H9 (cell line): ENCODE measurements at regions not wholly inside any gene's neighbourhood (a gene's known extent, or its start where the extent isn't known, plus 50 kb on each side); places are given as distances from the start of the nearest gene placed in this dataset.

ENCODE experiments used
- DNase-seq: peaks from one replicate; pipeline ENCODE4 v3.0.0-alpha.2; 2017
- H2AFZ ChIP-seq: one replicate; pipeline ENCODE4 v1.6.1; 2013; ENCODE audit warnings: mild to moderate bottlenecking, low read length, control low read depth, moderate library complexity
- H2AK5ac ChIP-seq: 2 replicates; pipeline ENCODE4 v1.6.1; 2013; ENCODE audit warnings: low read length, control low read depth, mixed read lengths; ENCODE audit not compliant: insufficient read length
- H2BK120ac ChIP-seq: one replicate; pipeline ENCODE4 v1.6.1; 2013; ENCODE audit warnings: low read depth, mild to moderate bottlenecking, low read length, control low read depth, inconsistent platforms; ENCODE audit not compliant: poor library complexity, severe bottlenecking
- H2BK12ac ChIP-seq: 2 replicates; pipeline ENCODE4 v1.6.1; 2013; ENCODE audit warnings: low read length, control low read depth, mixed read lengths, low read depth; ENCODE audit not compliant: insufficient read length
- H2BK15ac ChIP-seq: 2 replicates; pipeline ENCODE4 v1.6.1; 2013; ENCODE audit warnings: low read depth, low read length, control low read depth
- H2BK20ac ChIP-seq: one replicate; pipeline ENCODE4 v1.6.1; 2013; ENCODE audit warnings: low read depth, mild to moderate bottlenecking, low read length, control low read depth, inconsistent platforms; ENCODE audit not compliant: poor library complexity, severe bottlenecking
- H2BK5ac ChIP-seq: 2 replicates; pipeline ENCODE4 v1.6.1; 2013; ENCODE audit warnings: low read length, control low read depth, mixed read lengths; ENCODE audit not compliant: insufficient read length
- H3K14ac ChIP-seq: 2 replicates; pipeline ENCODE4 v1.6.1; 2013; ENCODE audit warnings: low read length, control low read depth; ENCODE audit not compliant: insufficient read depth
- H3K18ac ChIP-seq: 2 replicates; pipeline ENCODE4 v1.6.1; 2013; ENCODE audit warnings: low read depth, mild to moderate bottlenecking, mixed read lengths, low read length, control low read depth; ENCODE audit not compliant: insufficient read length
- H3K23ac ChIP-seq: 2 replicates; pipeline ENCODE4 v1.6.1; 2013; ENCODE audit warnings: low read length, control low read depth, mixed read lengths, low read depth; ENCODE audit not compliant: insufficient read length
- H3K23me2 ChIP-seq: 2 replicates; pipeline ENCODE4 v1.6.1; 2013; ENCODE audit warnings: low read depth, mild to moderate bottlenecking, mixed read lengths, low read length, control low read depth; ENCODE audit not compliant: insufficient read length, poor library complexity, severe bottlenecking
- H3K27ac ChIP-seq: 2 replicates; pipeline ENCODE4 v1.5.1; 2013; ENCODE audit warnings: low read length, control low read depth, mixed read lengths, low read depth; ENCODE audit not compliant: insufficient read length
- H3K27me3 ChIP-seq: 2 replicates; pipeline ENCODE4 v1.6.1; 2013; ENCODE audit warnings: low read length, control low read depth, inconsistent platforms; ENCODE audit not compliant: insufficient read depth
- H3K4ac ChIP-seq: 2 replicates; pipeline ENCODE4 v1.6.1; 2013; ENCODE audit warnings: low read depth, mild to moderate bottlenecking, control low read depth, inconsistent platforms, low read length, moderate library complexity
- H3K4me1 ChIP-seq: 2 replicates; pipeline ENCODE4 v1.6.1; 2013; ENCODE audit warnings: low read length, control low read depth, inconsistent platforms; ENCODE audit not compliant: insufficient read depth
- H3K4me2 ChIP-seq: 2 replicates; pipeline ENCODE4 v1.6.1; 2013; ENCODE audit warnings: low read length, control low read depth, mixed read lengths; ENCODE audit not compliant: insufficient read length, insufficient read depth
- H3K56ac ChIP-seq: 2 replicates; pipeline ENCODE4 v1.6.1; 2013; ENCODE audit warnings: low read depth, mild to moderate bottlenecking, mixed read lengths, low read length, control low read depth; ENCODE audit not compliant: insufficient read length
- H3K79me1 ChIP-seq: 2 replicates; pipeline ENCODE4 v1.6.1; 2013; ENCODE audit warnings: low read depth, mild to moderate bottlenecking, moderate library complexity, low read length, control low read depth, inconsistent platforms; ENCODE audit not compliant: insufficient read depth, poor library complexity, severe bottlenecking
- H3K79me2 ChIP-seq: 2 replicates; pipeline ENCODE4 v1.6.1; 2013; ENCODE audit warnings: low read length, control low read depth, inconsistent platforms; ENCODE audit not compliant: insufficient read depth
- H3K9ac ChIP-seq: 2 replicates; pipeline ENCODE4 v1.6.1; 2013; ENCODE audit warnings: low read length, control low read depth, mixed read lengths; ENCODE audit not compliant: insufficient read length; ENCODE audit errors: extremely low read depth
- H3K9me3 ChIP-seq: one replicate; pipeline ENCODE4 v1.6.1; 2013; ENCODE audit warnings: low read depth, low read length, inconsistent platforms; ENCODE audit not compliant: control insufficient read depth
- H3T11ph ChIP-seq: one replicate; pipeline ENCODE4 v1.6.1; 2013; ENCODE audit warnings: mild to moderate bottlenecking, low read length, control low read depth, inconsistent platforms
- H4K20me1 ChIP-seq: one replicate; pipeline ENCODE4 v1.6.1; 2013; ENCODE audit not compliant: control insufficient read depth, insufficient read length, insufficient read depth
- H4K5ac ChIP-seq: 2 replicates; pipeline ENCODE4 v1.6.1; 2013; ENCODE audit warnings: low read depth, mild to moderate bottlenecking, mixed read lengths, low read length, control low read depth; ENCODE audit not compliant: insufficient read length
- H4K8ac ChIP-seq: replicated peaks from 2 replicates; pipeline ENCODE4 v1.6.1; 2013; ENCODE audit warnings: low read length, control low read depth, mixed read lengths, low read depth; ENCODE audit not compliant: insufficient read length
- H4K91ac ChIP-seq: 2 replicates; pipeline ENCODE4 v1.6.1; 2013; ENCODE audit warnings: low read depth, mild to moderate bottlenecking, moderate library complexity, mixed read lengths, low read length, control low read depth; ENCODE audit not compliant: insufficient read length
- H3K27ac Mint-ChIP-seq, 3 experiments: 2 replicates in 2 of 3; 3 replicates in 1 of 3; pipeline ENCODE4 v1.8.0; 2020 to 2021; ENCODE audit warnings: mixed read lengths in 3 of 3, mild to moderate bottlenecking in 1 of 3, moderate library complexity in 1 of 3
- H3K27me3 Mint-ChIP-seq: 2 replicates; pipeline ENCODE4 v1.8.0; 2021; ENCODE audit warnings: low read depth, mild to moderate bottlenecking, moderate library complexity, mixed read lengths
- H3K36me3 Mint-ChIP-seq, 3 experiments: 2 replicates in 2 of 3; 3 replicates in 1 of 3; pipeline ENCODE4 v1.8.0; 2020 to 2021; ENCODE audit warnings: low read depth in 3 of 3, mixed read lengths in 3 of 3; ENCODE audit not compliant: insufficient read depth in 1 of 3
- H3K4me1 Mint-ChIP-seq, 2 experiments: 2 replicates each; pipeline ENCODE4 v1.8.0; 2020; ENCODE audit warnings: mixed read lengths in 2 of 2
- H3K4me3 Mint-ChIP-seq, 2 experiments: 2 replicates in 1 of 2; 3 replicates in 1 of 2; pipeline ENCODE4 v1.8.0; 2020 to 2021; ENCODE audit warnings: mild to moderate bottlenecking in 2 of 2, mixed read lengths in 2 of 2, moderate library complexity in 1 of 2
- H3K9me3 Mint-ChIP-seq, 2 experiments: 2 replicates in 1 of 2; 3 replicates in 1 of 2; pipeline ENCODE4 v1.8.0; 2020; ENCODE audit warnings: mild to moderate bottlenecking in 2 of 2, mixed read lengths in 2 of 2, moderate library complexity in 1 of 2
- CTCF ChIP-seq: fragments of 200-600 bp; sonication (generic); conservative IDR thresholded peaks from 3 replicates; pipeline ENCODE4 v1.8.0; 2021; ENCODE audit warnings: antibody characterized with exemption, mild to moderate bottlenecking
- WGBS: extraction: QIAGEN DNeasy Blood & Tissue Kit; methylation state at CpG from one replicate; pipeline ENCODE4 v1.1.7; 2013; ENCODE audit warnings: missing lambda C conversion rate, low lambda C conversion rate, mixed read lengths; ENCODE audit not compliant: insufficient read length; ENCODE audit errors: extremely low coverage; 5-methylcytosine and 5-hydroxymethylcytosine counted together

GRCh38 chr2:153134725-153135124 lies 343.8 kb downstream of the RPRM start:
- WGBS, result no CpG with 5 or more reads among the region's 1 CpG
- Histone ChIP-seq H3K18ac (no peak overlapping the region), H3K27me3 (no peaks in the 10 kb centered on the region), H3T11ph (no peak overlapping the region), H2BK5ac (no peak overlapping the region), H3K9ac (no peak overlapping the region), H3K23me2 (no peaks in the 10 kb centered on the region), H2BK120ac (no peak overlapping the region), H3K79me1 (no peaks in the 10 kb centered on the region), H3K4me2 (no peak overlapping the region), H2AK5ac (no peak overlapping the region), H3K4ac (no peak overlapping the region), H4K8ac (no peak overlapping the region), H3K79me2 (no peaks in the 10 kb centered on the region), H4K5ac (no peak overlapping the region), H3K27ac (no peak overlapping the region), H3K56ac (no peak overlapping the region), H3K9me3 (no peaks in the 10 kb centered on the region), H3K23ac (no peak overlapping the region), H4K20me1 (no peaks in the 10 kb centered on the region), H3K4me1 (no peaks in the 10 kb centered on the region), H3K14ac (no peak overlapping the region), H4K91ac (no peak overlapping the region), H2BK20ac (no peak overlapping the region), H2BK15ac (no peak overlapping the region), H2BK12ac (no peak overlapping the region), H2AFZ (no peak overlapping the region)
- no peak for TF ChIP-seq CTCF
- no peak for DNase-seq
- Mint-ChIP-seq H3K9me3 (peaks cover 0 to 3% of the 10 kb centered on the region in 2 experiments; a peak in 1 of 5 replicates), H3K27ac (no peak overlapping the region), H3K4me1 (peaks cover 0 to 5% of the 10 kb centered on the region in 2 experiments; a peak in 1 of 4 replicates), H3K27me3 (no peaks in the 10 kb centered on the region), H3K4me3 (no peak overlapping the region), H3K36me3 (no peaks in the 10 kb centered on the region; a peak in 1 of 7 replicates)
